HCT116 (cell line): ENCODE measurements at regions not wholly inside any gene's neighbourhood (a gene's known extent, or its start where the extent isn't known, plus 50 kb on each side); places are given as distances from the start of the nearest gene placed in this dataset.

Experiments
- ATAC-seq: fragments of 200-7000 bp; cut with Tn5 transposase; 2 replicates; pipeline ENCODE4 v1.9.1; 2020; ENCODE audit warnings: mild to moderate bottlenecking, moderate library complexity
- BruUV-seq: library from RNA; stranded (reverse); fragments of 400-500 nt; replicated peaks from 2 replicates; lab custom pipeline; 2021; lab: Mats Ljungman, UMichigan
- CTCF ChIA-PET: fragments of 300-600 bp; sonication (Branson Sonifier 250); formaldehyde crosslinking; loops from one replicate; lab custom pipeline; 2021; ENCODE audit warnings: antibody characterized with exemption; lab: Charles Lee
- POLR2A ChIA-PET: fragments of 300-600, 350-600 bp; sonication (Branson Sonifier 250); formaldehyde crosslinking; loops from one replicate; lab custom pipeline; 2021; ENCODE audit warnings: antibody characterized with exemption; lab: Charles Lee
- RAD21 ChIA-PET, 2 experiments: fragments of 300-600 bp; sonication (Branson Sonifier 250); formaldehyde crosslinking; loops; one replicate each; lab custom pipeline; 2023; ENCODE audit warnings: low total read pairs in 2 of 2; ENCODE audit not compliant: uncharacterized antibody in 2 of 2, unreplicated experiment in 2 of 2, low non-redundant PET in 1 of 2; lab: Charles Lee
- DNase-seq: peaks from one replicate; pipeline ENCODE4 v3.0.0-alpha.2; 2010; ENCODE audit warnings: low read depth, low spot score
- H2AFZ ChIP-seq: fragments of 200-600 bp; shearing (Covaris generic), sonication (generic); 2 replicates; pipeline ENCODE4 v1.6.1; 2017; ENCODE audit warnings: low read depth, mixed run types, mixed read lengths, antibody characterized with exemption, low read length; ENCODE audit not compliant: poor library complexity, severe bottlenecking
- H3K27ac ChIP-seq: 2 replicates; pipeline ENCODE4 v1.5.1; 2012; ENCODE audit warnings: low read depth, low read length
- H3K27me3 ChIP-seq: fragments of 200-600 bp; sonication (generic); 2 replicates; pipeline ENCODE4 v1.6.1; 2016; ENCODE audit warnings: mixed run types, low read length, mixed read lengths; ENCODE audit not compliant: insufficient read depth
- H3K36me3 ChIP-seq, 2 experiments: fragments of 200-500 bp in 1 of 2; fragments of 200-600 bp in 1 of 2; sonication (Bioruptor generic) in 1 of 2; sonication (generic) in 1 of 2; 2 replicates each; pipeline versions ENCODE4 v1.5.1 to v1.6.1; 2014 to 2016; ENCODE audit warnings: low read length in 2 of 2, inconsistent platforms in 1 of 2, mixed read lengths in 1 of 2, mixed run types in 1 of 2; ENCODE audit not compliant: insufficient read depth in 2 of 2, control insufficient read depth in 1 of 2
- H3K4me1 ChIP-seq, 2 experiments: fragments of 200-600 bp in 1 of 2; sonication (generic) in 1 of 2; 2 replicates each; pipeline versions ENCODE4 v1.5.1 to v1.6.1; 2012 to 2017; ENCODE audit warnings: low read length in 2 of 2, inconsistent platforms in 1 of 2, mild to moderate bottlenecking in 1 of 2, mixed read lengths in 1 of 2, mixed run types in 1 of 2, moderate library complexity in 1 of 2; ENCODE audit not compliant: insufficient read depth in 2 of 2, control insufficient read depth in 1 of 2
- H3K4me2 ChIP-seq: fragments of 200-600 bp; sonication (generic); 2 replicates; pipeline ENCODE4 v1.6.1; 2017; ENCODE audit warnings: mixed run types, low read length, mixed read lengths
- H3K4me3 ChIP-seq, 2 experiments: fragments of 200-600 bp in 1 of 2; sonication (generic) in 1 of 2; replicated peaks in 1 of 2; 2 replicates each; pipeline ENCODE4 v1.5.1; 2011 to 2016; ENCODE audit warnings: low read length in 2 of 2, control low read depth in 1 of 2, low read depth in 1 of 2, mild to moderate bottlenecking in 1 of 2, mixed read lengths in 1 of 2, mixed run types in 1 of 2
- H3K79me2 ChIP-seq: fragments of 200-600 bp; sonication (generic); 2 replicates; pipeline ENCODE4 v1.6.1; 2017; ENCODE audit warnings: mild to moderate bottlenecking, mixed run types, low read length, moderate library complexity, mixed read lengths; ENCODE audit not compliant: insufficient read depth
- H3K9ac ChIP-seq: fragments of 200-600 bp; sonication (generic); 2 replicates; pipeline ENCODE4 v1.6.1; 2016; ENCODE audit warnings: low read length, mixed read lengths
- H3K9me2 ChIP-seq: fragments of 200-600 bp; sonication (generic), shearing (Covaris generic); 2 replicates; pipeline ENCODE4 v1.6.1; 2017; ENCODE audit warnings: mixed run types, mild to moderate bottlenecking, moderate library complexity; ENCODE audit not compliant: insufficient read depth
- H3K9me3 ChIP-seq, 2 experiments: fragments of 200-500 bp in 1 of 2; fragments of 200-600 bp in 1 of 2; sonication (Bioruptor generic) in 1 of 2; sonication (generic) in 1 of 2; 2 replicates each; pipeline ENCODE4 v1.6.1; 2014 to 2017; ENCODE audit warnings: low read length in 2 of 2, mixed read lengths in 2 of 2, inconsistent platforms in 1 of 2, low read depth in 1 of 2, mild to moderate bottlenecking in 1 of 2, mixed run types in 1 of 2, moderate library complexity in 1 of 2; ENCODE audit not compliant: control insufficient read depth in 1 of 2, insufficient read depth in 1 of 2
- H4K20me1 ChIP-seq: fragments of 200-600 bp; sonication (generic), shearing (Covaris generic); 2 replicates; pipeline ENCODE4 v1.6.1; 2017; ENCODE audit warnings: mixed run types, mild to moderate bottlenecking, moderate library complexity; ENCODE audit not compliant: insufficient read depth
- ATF3 ChIP-seq: IDR thresholded peaks from 2 replicates; pipeline ENCODE4 v1.6.1; 2012
- CEBPB ChIP-seq: IDR thresholded peaks from 2 replicates; pipeline ENCODE4 v1.6.1; 2012; ENCODE audit warnings: low read depth
- EZH2 ChIP-seq: fragments of 200-600 bp; sonication (generic); IDR thresholded peaks from 2 replicates; pipeline ENCODE4 v1.6.1; 2017; ENCODE audit warnings: antibody characterized with exemption, mixed run types
- JUND ChIP-seq: IDR thresholded peaks from 2 replicates; pipeline ENCODE4 v1.6.1; 2012
- POLR2A ChIP-seq: IDR thresholded peaks from 2 replicates; pipeline ENCODE4 v1.7.0; 2011; ENCODE audit warnings: borderline replicate concordance; ENCODE audit not compliant: insufficient read depth, insufficient read length; ENCODE audit errors: extremely low read depth
- POLR2AphosphoS5 ChIP-seq: IDR thresholded peaks from 2 replicates; pipeline ENCODE4 v1.6.1; 2011; ENCODE audit warnings: mild to moderate bottlenecking, low read depth, low read length, moderate library complexity
- SP1 ChIP-seq: IDR thresholded peaks from 2 replicates; pipeline ENCODE4 v1.6.1; 2012; ENCODE audit warnings: low read depth
- YY1 ChIP-seq: IDR thresholded peaks from 2 replicates; pipeline ENCODE4 v1.6.1; 2011; ENCODE audit warnings: low read length, low read depth, moderate library complexity, mild to moderate bottlenecking; ENCODE audit not compliant: insufficient replicate concordance; ENCODE audit errors: extremely low read depth
- ZBTB33 ChIP-seq: IDR thresholded peaks from 2 replicates; pipeline ENCODE4 v1.6.1; 2011; ENCODE audit warnings: mild to moderate bottlenecking, low read length, moderate library complexity; ENCODE audit not compliant: insufficient replicate concordance; ENCODE audit errors: extremely low read depth
- ZNF274 ChIP-seq: fragments of 200-500 bp; sonication (Bioruptor generic); IDR thresholded peaks from 2 replicates; pipeline ENCODE4 v1.6.1; 2014; ENCODE audit warnings: mild to moderate bottlenecking, low read depth, low read length, inconsistent platforms
- intact Hi-C: fragments of 100-400 bp; cut with micrococcal nuclease; formaldehyde crosslinking; loops from 2 replicates; pipeline ENCODE4 v1.10.0; 2022
- TF ChIP-seq, protein P1 (sequence below), 3 experiments: fragments of 200-600 bp in 1 of 3; sonication (generic) in 1 of 3; IDR thresholded peaks in 2 of 3; conservative IDR thresholded peaks in 1 of 3; 2 replicates each; pipeline ENCODE4 v1.5.1; 2012 to 2017; ENCODE audit warnings: low read depth in 2 of 3, low read length in 2 of 3, antibody characterized with exemption in 1 of 3, borderline replicate concordance in 1 of 3, control low read depth in 1 of 3, mild to moderate bottlenecking in 1 of 3, mixed read lengths in 1 of 3, mixed run types in 1 of 3, moderate library complexity in 1 of 3; ENCODE audit not compliant: insufficient read depth in 1 of 3
- TF ChIP-seq, protein P2 (sequence below): IDR thresholded peaks from 2 replicates; pipeline ENCODE4 v1.6.1; 2012; ENCODE audit warnings: low read depth

DNA sequence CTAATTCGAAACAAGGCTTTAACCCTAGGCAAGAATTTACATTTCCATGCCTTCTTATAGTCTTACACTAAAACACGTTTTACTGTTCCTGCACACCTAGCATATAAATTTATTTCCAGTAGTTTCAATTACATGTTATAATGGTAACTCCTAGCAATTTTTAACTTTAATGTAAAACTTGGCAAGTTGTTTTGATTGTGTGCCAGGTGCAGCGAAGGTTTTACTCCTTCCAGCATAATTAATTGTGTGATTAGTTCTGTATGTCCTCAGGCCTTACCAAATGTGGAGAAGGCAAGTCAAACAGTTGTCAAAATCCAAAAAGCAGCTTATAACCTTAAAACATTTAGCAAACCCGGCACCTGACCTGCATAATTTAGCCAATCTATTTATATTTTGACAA is 114.8 kb downstream of the KCNK1 start (continued):
- TF ChIP-seq, protein P1, sequence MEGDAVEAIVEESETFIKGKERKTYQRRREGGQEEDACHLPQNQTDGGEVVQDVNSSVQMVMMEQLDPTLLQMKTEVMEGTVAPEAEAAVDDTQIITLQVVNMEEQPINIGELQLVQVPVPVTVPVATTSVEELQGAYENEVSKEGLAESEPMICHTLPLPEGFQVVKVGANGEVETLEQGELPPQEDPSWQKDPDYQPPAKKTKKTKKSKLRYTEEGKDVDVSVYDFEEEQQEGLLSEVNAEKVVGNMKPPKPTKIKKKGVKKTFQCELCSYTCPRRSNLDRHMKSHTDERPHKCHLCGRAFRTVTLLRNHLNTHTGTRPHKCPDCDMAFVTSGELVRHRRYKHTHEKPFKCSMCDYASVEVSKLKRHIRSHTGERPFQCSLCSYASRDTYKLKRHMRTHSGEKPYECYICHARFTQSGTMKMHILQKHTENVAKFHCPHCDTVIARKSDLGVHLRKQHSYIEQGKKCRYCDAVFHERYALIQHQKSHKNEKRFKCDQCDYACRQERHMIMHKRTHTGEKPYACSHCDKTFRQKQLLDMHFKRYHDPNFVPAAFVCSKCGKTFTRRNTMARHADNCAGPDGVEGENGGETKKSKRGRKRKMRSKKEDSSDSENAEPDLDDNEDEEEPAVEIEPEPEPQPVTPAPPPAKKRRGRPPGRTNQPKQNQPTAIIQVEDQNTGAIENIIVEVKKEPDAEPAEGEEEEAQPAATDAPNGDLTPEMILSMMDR (IDR thresholded peaks at IDR 0.05 in 2 of 3, conservative IDR thresholded peaks at IDR 0.05 in 1 of 3; ENCODE audit: borderline replicate concordance in 1 of 3, insufficient read depth in 1 of 3, low read depth in 2 of 3, low read length in 2 of 3) = no peak
- no peak for TF ChIP-seq ATF3
- TF ChIP-seq, protein P2, sequence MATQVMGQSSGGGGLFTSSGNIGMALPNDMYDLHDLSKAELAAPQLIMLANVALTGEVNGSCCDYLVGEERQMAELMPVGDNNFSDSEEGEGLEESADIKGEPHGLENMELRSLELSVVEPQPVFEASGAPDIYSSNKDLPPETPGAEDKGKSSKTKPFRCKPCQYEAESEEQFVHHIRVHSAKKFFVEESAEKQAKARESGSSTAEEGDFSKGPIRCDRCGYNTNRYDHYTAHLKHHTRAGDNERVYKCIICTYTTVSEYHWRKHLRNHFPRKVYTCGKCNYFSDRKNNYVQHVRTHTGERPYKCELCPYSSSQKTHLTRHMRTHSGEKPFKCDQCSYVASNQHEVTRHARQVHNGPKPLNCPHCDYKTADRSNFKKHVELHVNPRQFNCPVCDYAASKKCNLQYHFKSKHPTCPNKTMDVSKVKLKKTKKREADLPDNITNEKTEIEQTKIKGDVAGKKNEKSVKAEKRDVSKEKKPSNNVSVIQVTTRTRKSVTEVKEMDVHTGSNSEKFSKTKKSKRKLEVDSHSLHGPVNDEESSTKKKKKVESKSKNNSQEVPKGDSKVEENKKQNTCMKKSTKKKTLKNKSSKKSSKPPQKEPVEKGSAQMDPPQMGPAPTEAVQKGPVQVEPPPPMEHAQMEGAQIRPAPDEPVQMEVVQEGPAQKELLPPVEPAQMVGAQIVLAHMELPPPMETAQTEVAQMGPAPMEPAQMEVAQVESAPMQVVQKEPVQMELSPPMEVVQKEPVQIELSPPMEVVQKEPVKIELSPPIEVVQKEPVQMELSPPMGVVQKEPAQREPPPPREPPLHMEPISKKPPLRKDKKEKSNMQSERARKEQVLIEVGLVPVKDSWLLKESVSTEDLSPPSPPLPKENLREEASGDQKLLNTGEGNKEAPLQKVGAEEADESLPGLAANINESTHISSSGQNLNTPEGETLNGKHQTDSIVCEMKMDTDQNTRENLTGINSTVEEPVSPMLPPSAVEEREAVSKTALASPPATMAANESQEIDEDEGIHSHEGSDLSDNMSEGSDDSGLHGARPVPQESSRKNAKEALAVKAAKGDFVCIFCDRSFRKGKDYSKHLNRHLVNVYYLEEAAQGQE = no peak
- TF ChIP-seq EZH2 = no peak
- no peak for TF ChIP-seq SP1
- TF ChIP-seq POLR2AphosphoS5 = no peak

DNA sequence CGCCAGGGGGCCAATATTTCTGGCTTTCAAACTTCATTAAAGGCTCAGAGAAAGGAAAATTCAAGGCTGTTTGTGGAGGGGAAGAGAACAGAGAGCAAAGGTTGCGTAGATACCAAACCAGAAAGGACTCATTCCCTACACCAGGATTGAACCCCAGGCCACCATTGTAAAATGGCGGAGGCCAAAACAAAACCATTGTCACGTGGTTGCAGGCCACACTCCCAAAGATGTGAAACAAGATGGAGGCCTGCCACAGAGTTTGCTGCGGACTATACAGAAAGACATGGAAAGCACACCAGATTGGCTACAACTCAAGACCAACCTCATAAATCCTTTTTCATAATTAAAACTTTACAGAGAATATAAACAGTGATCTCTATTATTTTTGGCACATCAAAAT is 116.5 kb downstream of the KCNK1 start:
- no peaks in the 10 kb centered on the region for H3K9me2 ChIP-seq
- H3K4me3 ChIP-seq = no peak overlapping the region
- no peak overlapping the region for H2AFZ ChIP-seq
- no peak overlapping the region for H3K9ac ChIP-seq
- H3K27ac ChIP-seq = no peak overlapping the region
- CTCF ChIA-PET = interaction anchor here (0.8 to 1.0 kb wide), 4 partner anchors 21 to 61 kb away, joined by 3 to 4 read pairs (median 4); no protein-coding TSS in a partner anchor
- no peaks in the 10 kb centered on the region for H3K27me3 ChIP-seq
- H3K36me3 ChIP-seq = no peaks in the 10 kb centered on the region
- no TSS peak for BruUV-seq
- no peaks in the 10 kb centered on the region for H3K79me2 ChIP-seq
- no peaks in the 10 kb centered on the region for H3K9me3 ChIP-seq
- intact Hi-C loops = no loop called here
- H3K4me1 ChIP-seq = no peaks in the 10 kb centered on the region
- POLR2A ChIA-PET = no interaction called here
- no peak for DNase-seq
- no peak for ATAC-seq
- H4K20me1 ChIP-seq = no peaks in the 10 kb centered on the region
- TF ChIP-seq ZNF274 (no peak), YY1 (no peak), POLR2A (no peak), JUND (no peak), ZBTB33 (no peak), CEBPB (no peak), ATF3 (no peak), POLR2AphosphoS5 (no peak), EZH2 (no peak)
- RAD21 ChIA-PET = no interaction called here
- H3K4me2 ChIP-seq = no peak overlapping the region
